Neural progenitor cell (in vitro differentiated cells): ENCODE measurements at regions not wholly inside any gene's neighbourhood (a gene's known extent, or its start where the extent isn't known, plus 50 kb on each side); places are given as distances from the start of the nearest gene placed in this dataset.

Source experiments
- DNase-seq: peaks from one replicate; pipeline ENCODE4 v3.0.0-alpha.2; 2016; ENCODE audit warnings: low spot score
- H2AFZ ChIP-seq: fragments of 200-600 bp; sonication (generic); replicated peaks from 2 replicates; pipeline ENCODE4 v1.6.1; 2016; ENCODE audit warnings: antibody characterized with exemption
- H3F3A ChIP-seq: fragments of 200-600 bp; sonication (generic); 2 replicates; pipeline ENCODE4 v1.6.1; 2016; ENCODE audit warnings: antibody characterized with exemption, low read depth
- H3K27ac ChIP-seq: fragments of 200-600 bp; sonication (generic); 2 replicates; pipeline ENCODE4 v1.5.1; 2016; ENCODE audit warnings: mild to moderate bottlenecking
- H3K27me3 ChIP-seq: fragments of 200-600 bp; sonication (generic); 2 replicates; pipeline ENCODE4 v1.6.1; 2016; ENCODE audit warnings: mild to moderate bottlenecking, moderate library complexity
- H3K36me3 ChIP-seq: fragments of 200-600 bp; sonication (generic); 2 replicates; pipeline ENCODE4 v1.5.1; 2016
- H3K4me1 ChIP-seq: fragments of 200-600 bp; sonication (generic); 2 replicates; pipeline ENCODE4 v1.6.1; 2016; ENCODE audit warnings: mixed run types
- H3K4me2 ChIP-seq: fragments of 200-600 bp; sonication (generic); 2 replicates; pipeline ENCODE4 v1.6.1; 2016
- H3K4me3 ChIP-seq: fragments of 200-600 bp; sonication (generic); 2 replicates; pipeline ENCODE4 v1.5.1; 2016
- H3K79me2 ChIP-seq: fragments of 200-600 bp; sonication (generic); 2 replicates; pipeline ENCODE4 v1.6.1; 2016; ENCODE audit warnings: low read depth
- H3K9ac ChIP-seq: fragments of 200-600 bp; sonication (generic); 2 replicates; pipeline ENCODE4 v1.6.1; 2016
- H3K9me3 ChIP-seq: fragments of 200-600 bp; sonication (generic); 2 replicates; pipeline ENCODE4 v1.5.1; 2016; ENCODE audit warnings: low read depth
- H4K20me1 ChIP-seq: fragments of 200-600 bp; sonication (generic); 2 replicates; pipeline ENCODE4 v1.6.1; 2016; ENCODE audit warnings: low read depth
- H3K27ac Mint-ChIP-seq: 3 replicates; pipeline ENCODE4 v1.8.0; 2021; ENCODE audit warnings: mixed read lengths
- H3K27me3 Mint-ChIP-seq: 2 replicates; pipeline ENCODE4 v1.8.0; 2022; ENCODE audit warnings: low read depth, mild to moderate bottlenecking, inconsistent platforms, moderate library complexity, mixed read lengths; ENCODE audit not compliant: insufficient read depth
- H3K36me3 Mint-ChIP-seq: 3 replicates; pipeline ENCODE4 v1.8.0; 2021; ENCODE audit warnings: mixed read lengths
- H3K4me1 Mint-ChIP-seq: 3 replicates; pipeline ENCODE4 v1.8.0; 2021; ENCODE audit warnings: mixed read lengths
- H3K4me3 Mint-ChIP-seq: 3 replicates; pipeline ENCODE4 v1.8.0; 2021; ENCODE audit warnings: mild to moderate bottlenecking, moderate library complexity, mixed read lengths
- H3K9me3 Mint-ChIP-seq: 3 replicates; pipeline ENCODE4 v1.8.0; 2020; ENCODE audit warnings: mixed read lengths
- EZH2 ChIP-seq: fragments of 200-600 bp; sonication (generic); IDR thresholded peaks from 2 replicates; pipeline ENCODE4 v1.6.1; 2017; ENCODE audit warnings: antibody characterized with exemption, mild to moderate bottlenecking, moderate library complexity
- EZH2phosphoT487 ChIP-seq: fragments of 200-600 bp; sonication (generic); IDR thresholded peaks from 2 replicates; pipeline ENCODE4 v1.6.1; 2017; ENCODE audit warnings: antibody characterized with exemption
- TF ChIP-seq, protein P1 (sequence below): fragments of 200-600 bp; sonication (generic); IDR thresholded peaks from 2 replicates; pipeline ENCODE4 v1.5.1; 2017; ENCODE audit warnings: antibody characterized with exemption, mild to moderate bottlenecking

- TF ChIP-seq, protein P1, sequence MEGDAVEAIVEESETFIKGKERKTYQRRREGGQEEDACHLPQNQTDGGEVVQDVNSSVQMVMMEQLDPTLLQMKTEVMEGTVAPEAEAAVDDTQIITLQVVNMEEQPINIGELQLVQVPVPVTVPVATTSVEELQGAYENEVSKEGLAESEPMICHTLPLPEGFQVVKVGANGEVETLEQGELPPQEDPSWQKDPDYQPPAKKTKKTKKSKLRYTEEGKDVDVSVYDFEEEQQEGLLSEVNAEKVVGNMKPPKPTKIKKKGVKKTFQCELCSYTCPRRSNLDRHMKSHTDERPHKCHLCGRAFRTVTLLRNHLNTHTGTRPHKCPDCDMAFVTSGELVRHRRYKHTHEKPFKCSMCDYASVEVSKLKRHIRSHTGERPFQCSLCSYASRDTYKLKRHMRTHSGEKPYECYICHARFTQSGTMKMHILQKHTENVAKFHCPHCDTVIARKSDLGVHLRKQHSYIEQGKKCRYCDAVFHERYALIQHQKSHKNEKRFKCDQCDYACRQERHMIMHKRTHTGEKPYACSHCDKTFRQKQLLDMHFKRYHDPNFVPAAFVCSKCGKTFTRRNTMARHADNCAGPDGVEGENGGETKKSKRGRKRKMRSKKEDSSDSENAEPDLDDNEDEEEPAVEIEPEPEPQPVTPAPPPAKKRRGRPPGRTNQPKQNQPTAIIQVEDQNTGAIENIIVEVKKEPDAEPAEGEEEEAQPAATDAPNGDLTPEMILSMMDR, result no peak
- TF ChIP-seq EZH2phosphoT487, result no peak
- TF ChIP-seq EZH2, result no peak
- Mint-ChIP-seq H3K27ac (no peak overlapping the region), H3K9me3 (peaks cover 10% of the 10 kb centered on the region), H3K4me1 (peaks cover 11% of the 10 kb centered on the region), H3K27me3 (peaks cover 2% of the 10 kb centered on the region), H3K36me3 (no peaks in the 10 kb centered on the region), H3K4me3 (no peak overlapping the region)
- no peak overlapping the region for H3K4me3 ChIP-seq
- H3K27ac ChIP-seq, result no peak overlapping the region
- no peaks in the 10 kb centered on the region for H3K27me3 ChIP-seq
- DNase-seq, result no peak
- no peaks in the 10 kb centered on the region for H4K20me1 ChIP-seq
- H3K79me2 ChIP-seq, result no peaks in the 10 kb centered on the region
- H2AFZ ChIP-seq, result no peak overlapping the region
- no peak overlapping the region for H3K4me2 ChIP-seq
- H3K36me3 ChIP-seq, result no peaks in the 10 kb centered on the region
- no peaks in the 10 kb centered on the region for H3K4me1 ChIP-seq
- H3K9me3 ChIP-seq, result no peaks in the 10 kb centered on the region
- no peaks in the 10 kb centered on the region for H3F3A ChIP-seq
- no peak overlapping the region for H3K9ac ChIP-seq
Measured at GRCh38 chr5:123720339-123720738, 208.4 kb downstream of the CSNK1G3 start.

GRCh38 chr5:123719004-123719403 lies 207.0 kb downstream of the CSNK1G3 start:
- no peaks in the 10 kb centered on the region for H4K20me1 ChIP-seq
- Mint-ChIP-seq H3K27me3 (peaks cover 2% of the 10 kb centered on the region), H3K4me3 (no peak overlapping the region), H3K27ac (no peak overlapping the region), H3K36me3 (no peaks in the 10 kb centered on the region), H3K4me1 (peaks cover 11% of the 10 kb centered on the region), H3K9me3 (peaks cover 6% of the 10 kb centered on the region)
- no peak overlapping the region for H3K9ac ChIP-seq
- no peaks in the 10 kb centered on the region for H3F3A ChIP-seq
- no peaks in the 10 kb centered on the region for H3K36me3 ChIP-seq
- TF ChIP-seq EZH2 (no peak), EZH2phosphoT487 (no peak)
- TF ChIP-seq, protein P1, result no peak
- no peaks in the 10 kb centered on the region for H3K79me2 ChIP-seq
- peak; percentile 18 for DNase-seq
- H2AFZ ChIP-seq, result no peak overlapping the region
- no peaks in the 10 kb centered on the region for H3K27me3 ChIP-seq
- no peaks in the 10 kb centered on the region for H3K4me1 ChIP-seq
- no peaks in the 10 kb centered on the region for H3K9me3 ChIP-seq
- no peak overlapping the region for H3K4me3 ChIP-seq
- no peak overlapping the region for H3K27ac ChIP-seq
- H3K4me2 ChIP-seq, result no peak overlapping the region

DNA sequence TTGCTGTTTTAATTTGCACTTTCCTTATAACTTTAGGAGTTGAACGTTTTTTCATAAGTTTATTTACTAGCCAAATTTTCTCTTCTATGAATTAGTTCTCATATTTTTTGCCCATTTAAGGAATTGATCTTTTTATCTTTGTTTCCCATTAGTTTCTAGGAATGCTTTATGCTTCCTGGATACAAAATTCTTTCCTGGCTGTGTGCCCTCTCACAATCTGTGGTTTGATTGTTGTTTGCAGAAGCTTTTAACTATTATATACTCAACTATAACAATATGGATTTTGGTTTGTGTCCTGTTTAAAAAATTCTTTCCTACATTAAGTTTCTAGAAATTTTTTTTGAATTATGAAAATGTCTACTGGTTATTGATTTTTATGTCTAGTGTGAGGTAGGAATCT lies 206.3 kb downstream of the CSNK1G3 start:
- Histone ChIP-seq H3K9ac (no peak overlapping the region), H3K36me3 (no peaks in the 10 kb centered on the region), H3K4me2 (no peak overlapping the region), H4K20me1 (no peaks in the 10 kb centered on the region), H3K27ac (no peak overlapping the region), H2AFZ (no peak overlapping the region), H3K27me3 (no peaks in the 10 kb centered on the region), H3K4me3 (no peak overlapping the region), H3K4me1 (no peaks in the 10 kb centered on the region), H3K9me3 (no peaks in the 10 kb centered on the region), H3F3A (no peaks in the 10 kb centered on the region), H3K79me2 (no peaks in the 10 kb centered on the region)
- Mint-ChIP-seq H3K27me3 (peaks cover 2% of the 10 kb centered on the region), H3K36me3 (no peaks in the 10 kb centered on the region), H3K4me1 (peaks cover 11% of the 10 kb centered on the region), H3K9me3 (peaks cover 9% of the 10 kb centered on the region), H3K4me3 (no peak overlapping the region), H3K27ac (no peak overlapping the region)
- DNase-seq, result no peak
- TF ChIP-seq, protein P1, result no peak
- no peak for TF ChIP-seq EZH2
- no peak for TF ChIP-seq EZH2phosphoT487

DNA sequence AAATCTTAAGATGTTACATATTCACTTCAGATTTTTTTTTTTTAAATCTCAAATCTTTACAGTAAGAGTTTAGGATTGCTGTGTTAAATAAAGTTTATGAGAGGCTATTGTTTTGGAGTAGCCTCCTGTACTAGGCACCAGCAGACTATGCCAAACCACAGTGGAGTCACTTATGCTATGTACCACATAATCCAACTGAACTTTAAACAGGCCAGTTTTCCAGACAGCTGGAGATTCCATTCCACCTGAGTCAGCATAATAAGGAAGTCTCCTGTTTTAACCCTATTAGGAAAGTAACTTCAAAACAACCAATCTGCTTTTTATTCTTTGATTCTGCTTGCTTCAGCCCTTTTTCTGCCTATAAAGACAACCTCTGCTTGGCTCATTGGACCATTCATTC lies 205.2 kb downstream of the CSNK1G3 start:
- TF ChIP-seq, protein P1, result no peak
- TF ChIP-seq EZH2, result no peak
- no peak for TF ChIP-seq EZH2phosphoT487
- Histone ChIP-seq H2AFZ (no peak overlapping the region), H3K4me2 (no peak overlapping the region), H3K4me3 (no peak overlapping the region), H3K9me3 (no peaks in the 10 kb centered on the region), H4K20me1 (no peaks in the 10 kb centered on the region), H3K27ac (no peak overlapping the region), H3K36me3 (no peaks in the 10 kb centered on the region), H3K9ac (no peak overlapping the region), H3K79me2 (no peaks in the 10 kb centered on the region), H3K4me1 (no peaks in the 10 kb centered on the region), H3F3A (no peaks in the 10 kb centered on the region), H3K27me3 (no peaks in the 10 kb centered on the region)
- Mint-ChIP-seq H3K27ac (no peak overlapping the region), H3K4me1 (peaks cover 6% of the 10 kb centered on the region), H3K4me3 (no peak overlapping the region), H3K27me3 (peaks cover 2% of the 10 kb centered on the region), H3K36me3 (no peaks in the 10 kb centered on the region), H3K9me3 (peaks cover 10% of the 10 kb centered on the region)
- DNase-seq, result no peak
